ENCODE measurements at regions not wholly inside any gene's neighbourhood (a gene's known extent, or its start where the extent isn't known, plus 50 kb on each side); places are given as distances from the start of the nearest gene placed in this dataset.

- TF ChIP-seq, protein P1, sequence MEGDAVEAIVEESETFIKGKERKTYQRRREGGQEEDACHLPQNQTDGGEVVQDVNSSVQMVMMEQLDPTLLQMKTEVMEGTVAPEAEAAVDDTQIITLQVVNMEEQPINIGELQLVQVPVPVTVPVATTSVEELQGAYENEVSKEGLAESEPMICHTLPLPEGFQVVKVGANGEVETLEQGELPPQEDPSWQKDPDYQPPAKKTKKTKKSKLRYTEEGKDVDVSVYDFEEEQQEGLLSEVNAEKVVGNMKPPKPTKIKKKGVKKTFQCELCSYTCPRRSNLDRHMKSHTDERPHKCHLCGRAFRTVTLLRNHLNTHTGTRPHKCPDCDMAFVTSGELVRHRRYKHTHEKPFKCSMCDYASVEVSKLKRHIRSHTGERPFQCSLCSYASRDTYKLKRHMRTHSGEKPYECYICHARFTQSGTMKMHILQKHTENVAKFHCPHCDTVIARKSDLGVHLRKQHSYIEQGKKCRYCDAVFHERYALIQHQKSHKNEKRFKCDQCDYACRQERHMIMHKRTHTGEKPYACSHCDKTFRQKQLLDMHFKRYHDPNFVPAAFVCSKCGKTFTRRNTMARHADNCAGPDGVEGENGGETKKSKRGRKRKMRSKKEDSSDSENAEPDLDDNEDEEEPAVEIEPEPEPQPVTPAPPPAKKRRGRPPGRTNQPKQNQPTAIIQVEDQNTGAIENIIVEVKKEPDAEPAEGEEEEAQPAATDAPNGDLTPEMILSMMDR (IDR thresholded peaks at IDR 0.05), result no peak
- TF ChIP-seq POLR2A (IDR thresholded peaks at IDR 0.05), result no peak
Observed at GRCh38 chr6:150725795-150726194, 126.1 kb downstream of the PLEKHG1 start.
